Transverse colon (tissue), 3 donors: ENCODE measurements at regions not wholly inside any gene's neighbourhood (a gene's known extent, or its start where the extent isn't known, plus 50 kb on each side); places are given as distances from the start of the nearest gene placed in this dataset.

Experiments used
- EP300 ChIP-seq: sonication (generic); formaldehyde crosslinking; IDR thresholded peaks from one replicate; pipeline ENCODE4 v1.6.1; 2017; ENCODE audit warnings: antibody characterized with exemption, low read depth
- POLR2A ChIP-seq: fragments of 450-650 bp; IDR thresholded peaks from one replicate; pipeline ENCODE4 v1.6.1; 2016; ENCODE audit warnings: antibody characterized with exemption, mild to moderate bottlenecking, moderate library complexity
- TF ChIP-seq, protein P1 (sequence below), 5 experiments: fragments of 200-600 bp in 3 of 5; fragments of 450-650 bp in 2 of 5; sonication (generic) in 3 of 5; IDR thresholded peaks; 1 replicate in 2 of 5; 2 replicates in 3 of 5; pipeline ENCODE4 v1.5.1; 2016 to 2017; ENCODE audit warnings: antibody characterized with exemption in 5 of 5, inconsistent platforms in 3 of 5, mild to moderate bottlenecking in 2 of 5, moderate library complexity in 1 of 5

DNA sequence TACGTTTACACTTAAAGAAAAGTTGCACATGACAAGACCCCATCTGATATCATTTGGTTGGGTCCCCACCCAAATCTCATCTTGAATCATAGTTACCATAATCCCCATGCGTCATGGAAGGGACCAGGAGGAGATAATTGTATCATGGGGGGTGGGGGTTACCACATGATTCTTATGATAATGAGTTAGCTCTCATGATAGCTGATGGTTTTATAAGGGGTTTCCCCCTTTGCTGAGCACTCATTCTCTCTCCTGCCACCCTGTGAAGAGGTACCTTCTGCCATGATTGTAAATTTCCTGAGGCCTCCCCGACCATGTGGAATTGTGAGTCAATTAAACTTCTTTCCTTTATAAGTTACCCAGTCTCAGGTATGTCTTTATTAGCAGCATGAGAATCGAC, 60.3 kb downstream of the PHLDA1 start:
- TF ChIP-seq, protein P1, sequence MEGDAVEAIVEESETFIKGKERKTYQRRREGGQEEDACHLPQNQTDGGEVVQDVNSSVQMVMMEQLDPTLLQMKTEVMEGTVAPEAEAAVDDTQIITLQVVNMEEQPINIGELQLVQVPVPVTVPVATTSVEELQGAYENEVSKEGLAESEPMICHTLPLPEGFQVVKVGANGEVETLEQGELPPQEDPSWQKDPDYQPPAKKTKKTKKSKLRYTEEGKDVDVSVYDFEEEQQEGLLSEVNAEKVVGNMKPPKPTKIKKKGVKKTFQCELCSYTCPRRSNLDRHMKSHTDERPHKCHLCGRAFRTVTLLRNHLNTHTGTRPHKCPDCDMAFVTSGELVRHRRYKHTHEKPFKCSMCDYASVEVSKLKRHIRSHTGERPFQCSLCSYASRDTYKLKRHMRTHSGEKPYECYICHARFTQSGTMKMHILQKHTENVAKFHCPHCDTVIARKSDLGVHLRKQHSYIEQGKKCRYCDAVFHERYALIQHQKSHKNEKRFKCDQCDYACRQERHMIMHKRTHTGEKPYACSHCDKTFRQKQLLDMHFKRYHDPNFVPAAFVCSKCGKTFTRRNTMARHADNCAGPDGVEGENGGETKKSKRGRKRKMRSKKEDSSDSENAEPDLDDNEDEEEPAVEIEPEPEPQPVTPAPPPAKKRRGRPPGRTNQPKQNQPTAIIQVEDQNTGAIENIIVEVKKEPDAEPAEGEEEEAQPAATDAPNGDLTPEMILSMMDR (IDR thresholded peaks at IDR 0.05): no peak
- no peak for TF ChIP-seq POLR2A
- TF ChIP-seq EP300: no peak
